Islet of Langerhans (tissue), 1 donor: ENCODE measurements at regions not wholly inside any gene's neighbourhood (a gene's known extent, or its start where the extent isn't known, plus 50 kb on each side); places are given as distances from the start of the nearest gene placed in this dataset.

Source experiments
- FAIRE-seq: peaks from one replicate; lab custom pipeline; 2011; peaks lifted over from hg19 to GRCh38; lab: Jason Lieb, UNC

GRCh38 chr4:155512817-155513216 lies 136.1 kb upstream of the MAP9 start:
- no peak for FAIRE-seq

DNA sequence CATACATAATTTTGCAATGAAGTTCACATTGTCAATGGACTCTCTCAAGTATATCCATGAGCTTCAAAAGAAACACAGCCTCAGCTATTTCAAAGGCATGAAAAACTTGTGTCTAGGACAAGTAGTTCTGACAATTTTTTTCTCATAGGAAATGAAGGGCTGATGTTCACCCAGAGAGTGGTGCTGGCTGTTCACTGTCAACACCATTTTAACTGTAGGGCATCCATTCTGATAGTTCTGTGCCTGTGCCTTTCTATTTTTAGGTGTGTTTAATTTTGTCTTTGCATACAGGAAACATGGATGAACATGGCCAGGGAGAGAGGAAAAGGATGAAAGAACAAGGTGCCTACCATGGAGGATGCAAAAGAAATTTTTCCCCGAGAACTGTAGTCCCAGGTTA lies 135.3 kb upstream of the MAP9 start:
- FAIRE-seq = no peak

GRCh38 chr4:155510771-155511170 lies 134.0 kb upstream of the MAP9 start:
- no peak for FAIRE-seq

DNA sequence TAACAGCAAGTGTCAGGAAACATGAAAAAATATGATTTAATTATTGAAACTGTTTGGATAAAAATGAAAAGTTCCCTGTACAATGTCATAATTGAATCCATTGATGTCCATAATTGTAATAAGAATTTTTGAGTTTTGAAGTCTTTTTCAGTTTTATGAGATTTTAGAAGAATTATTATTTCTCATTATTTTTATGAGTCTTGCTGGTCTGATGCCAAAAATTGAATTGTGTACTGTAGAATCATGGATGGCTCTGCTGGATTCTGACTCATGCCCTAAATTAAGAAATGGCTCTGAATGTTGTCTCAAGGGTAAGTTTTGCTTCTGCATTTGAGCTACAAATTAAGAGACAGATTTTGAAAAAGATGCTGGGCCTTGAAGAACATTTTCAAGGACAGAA lies 132.8 kb upstream of the MAP9 start:
- FAIRE-seq = peak; percentile 79

DNA sequence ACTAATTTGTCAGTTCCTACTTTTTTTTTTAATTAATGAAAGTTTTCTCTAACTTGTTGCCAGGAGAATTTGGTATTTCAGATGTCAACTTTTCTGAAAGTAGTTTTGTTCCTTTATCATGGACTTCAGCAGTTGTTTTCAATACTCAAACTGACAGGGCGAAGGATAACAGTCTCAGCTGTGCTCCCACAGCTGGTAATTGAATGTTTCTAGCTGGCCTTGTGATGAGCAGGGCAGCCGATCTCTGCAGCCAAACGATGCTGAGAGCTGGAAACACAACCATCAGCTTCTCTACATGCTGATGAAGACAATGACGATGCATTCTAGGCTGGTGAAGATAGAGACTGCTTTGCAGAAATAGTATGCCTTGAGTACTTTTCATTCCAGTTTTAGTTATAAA lies 130.0 kb upstream of the MAP9 start:
- no peak for FAIRE-seq

DNA sequence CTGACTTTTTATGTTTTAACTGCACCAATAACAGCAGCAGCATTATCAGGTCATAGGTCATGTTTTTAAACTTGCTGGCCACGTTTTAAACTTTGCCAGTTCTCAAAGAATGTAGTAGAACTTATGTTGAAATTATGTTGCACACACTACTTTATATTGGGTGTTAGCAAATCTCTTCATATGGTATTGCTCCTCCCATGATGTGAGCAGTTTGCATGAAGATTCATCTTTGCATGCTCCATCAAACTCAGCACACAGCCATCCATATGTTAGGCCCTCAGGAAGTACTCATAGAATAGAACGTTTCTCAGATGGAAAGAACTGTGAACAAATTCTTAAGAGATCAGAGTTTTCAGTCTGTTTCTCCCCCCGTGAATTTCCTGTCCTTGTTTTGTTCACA lies 128.6 kb upstream of the MAP9 start:
- FAIRE-seq = no peak

- no peak for FAIRE-seq
These were observed 120.5 kb upstream of the MAP9 start for GRCh38 chr4:155497306-155497705.

GRCh38 chr4:155496294-155496626 lies 119.5 kb upstream of the MAP9 start:
- no peak for FAIRE-seq

GRCh38 chr4:155495572-155496293 lies 119.0 kb upstream of the MAP9 start:
- FAIRE-seq = no peak

DNA sequence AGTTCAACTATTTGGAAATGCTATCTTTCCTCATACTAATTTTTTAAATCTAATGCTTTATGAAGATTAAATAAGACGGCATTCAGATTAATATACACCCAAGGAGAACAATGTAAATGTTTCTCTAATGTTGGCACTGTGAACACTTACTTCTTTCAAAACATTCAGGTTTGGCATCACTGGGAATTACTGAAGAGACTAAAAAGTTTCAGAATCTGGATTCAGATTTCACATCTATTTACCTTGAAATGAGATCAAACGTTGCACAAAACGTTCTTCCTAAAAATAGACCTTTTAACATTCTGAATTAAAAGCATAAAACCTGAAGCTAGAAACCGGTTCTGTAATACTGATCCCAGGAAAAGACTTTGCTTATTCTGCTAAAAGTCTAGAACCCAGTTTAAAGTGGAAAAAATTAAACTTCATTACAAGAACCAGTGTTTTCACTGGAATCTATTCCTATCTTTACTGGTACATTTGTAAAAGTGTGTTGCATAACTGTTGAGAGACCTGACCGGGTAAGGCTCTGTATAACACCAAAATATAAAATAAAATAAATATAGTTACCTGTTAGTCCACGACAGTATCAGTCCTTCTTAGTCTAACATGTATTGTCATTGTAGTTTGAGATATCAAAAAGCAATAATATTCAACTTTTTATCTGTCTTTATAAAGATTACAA lies 117.4 kb upstream of the MAP9 start:
- FAIRE-seq = no peak

- no peak for FAIRE-seq
These were observed 114.8 kb upstream of the MAP9 start for GRCh38 chr4:155491336-155492120.

- no peak for FAIRE-seq
These were observed 112.5 kb upstream of the MAP9 start for GRCh38 chr4:155489271-155489670.

DNA sequence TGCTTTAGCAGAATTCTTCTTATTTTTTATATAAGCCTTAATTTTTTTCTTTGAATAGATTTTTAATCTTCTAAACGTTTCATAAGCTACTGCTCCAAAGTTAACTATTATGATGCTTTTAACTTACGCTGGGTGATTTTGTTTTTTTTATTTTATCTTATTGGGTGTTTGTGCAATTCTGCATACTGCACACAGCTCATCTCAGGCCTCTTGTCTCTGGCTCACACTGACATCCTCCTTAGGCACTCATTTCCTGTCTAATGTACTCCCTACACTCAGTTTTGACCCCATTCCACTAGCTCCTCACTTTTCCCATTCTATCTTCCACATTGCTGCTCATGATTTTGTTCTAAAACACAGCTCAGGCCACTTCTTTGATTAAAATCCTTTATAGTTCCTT lies 111.9 kb upstream of the MAP9 start:
- no peak for FAIRE-seq

DNA sequence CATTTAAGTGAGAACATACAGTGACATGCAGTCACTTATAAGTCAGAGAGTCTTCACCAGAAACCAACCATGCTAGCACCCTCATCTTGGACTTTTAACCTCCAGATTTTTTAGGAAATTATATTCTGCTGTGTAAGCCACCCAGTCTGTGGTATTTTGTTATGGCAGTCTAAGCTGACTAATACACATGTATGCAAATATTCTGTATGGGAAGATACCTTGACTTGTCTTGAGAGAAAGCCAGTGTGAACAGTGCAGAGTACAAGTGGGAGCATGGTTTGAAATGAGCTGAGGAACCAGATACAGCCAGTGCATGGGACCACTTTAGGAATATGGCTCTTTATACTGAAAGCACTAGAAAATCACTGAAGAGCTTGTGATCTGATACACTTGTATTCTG lies 110.4 kb upstream of the MAP9 start:
- no peak for FAIRE-seq

- FAIRE-seq = no peak
These were observed 104.4 kb upstream of the MAP9 start for GRCh38 chr4:155481150-155481549.

- no peak for FAIRE-seq
These were observed 103.1 kb upstream of the MAP9 start for GRCh38 chr4:155479835-155480234.

DNA sequence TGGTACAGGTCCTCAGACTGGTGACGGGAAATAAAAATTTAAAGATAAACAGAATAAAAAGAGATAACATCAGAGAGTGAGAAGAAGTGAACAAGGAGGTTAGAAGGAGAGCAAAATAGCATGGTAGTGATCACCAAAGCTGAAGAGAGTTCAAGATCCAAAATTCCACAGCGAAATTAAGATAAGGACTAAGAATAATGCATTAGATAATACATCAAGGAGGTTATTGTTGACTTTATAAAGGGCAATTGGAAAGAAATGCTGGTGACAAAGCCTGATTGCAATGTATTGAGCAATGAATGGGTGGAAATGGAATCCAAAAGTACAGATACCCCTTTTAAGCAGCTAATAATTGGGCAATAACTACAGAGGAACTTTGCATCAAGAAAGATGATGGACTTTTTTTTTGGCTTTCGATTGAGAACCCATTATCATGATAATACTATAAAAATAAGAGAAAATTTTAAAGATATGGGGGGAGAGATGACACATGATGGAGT lies 101.6 kb upstream of the MAP9 start:
- no peak for FAIRE-seq

DNA sequence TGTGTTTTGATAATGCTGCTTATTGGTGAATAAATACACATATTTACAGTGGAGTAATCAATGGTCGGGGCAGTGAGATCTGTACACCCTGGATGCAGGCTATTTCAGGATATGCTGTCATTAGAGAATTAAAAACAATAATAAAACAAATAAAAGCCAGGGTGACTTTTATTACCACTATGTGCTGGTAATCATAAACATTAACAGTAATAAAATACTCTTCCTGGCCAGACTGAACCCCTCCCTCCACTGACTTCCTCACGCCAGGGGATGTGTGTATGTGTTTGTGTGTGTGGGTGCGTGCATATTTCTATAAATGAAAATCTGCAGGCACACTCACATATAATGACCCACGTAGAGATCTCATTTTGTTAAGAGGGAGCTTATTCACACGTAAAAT lies 98.0 kb upstream of the MAP9 start:
- no peak for FAIRE-seq

GRCh38 chr4:155473420-155474095 lies 96.8 kb upstream of the MAP9 start:
- peak; percentile 38 for FAIRE-seq

- no peak for FAIRE-seq
These were observed 91.5 kb upstream of the MAP9 start for GRCh38 chr4:155468282-155468681.

GRCh38 chr4:155450676-155451075 lies 73.9 kb upstream of the MAP9 start:
- FAIRE-seq = no peak

GRCh38 chr4:155445306-155445705 lies 68.5 kb upstream of the MAP9 start:
- FAIRE-seq = peak; percentile 49

- FAIRE-seq = no peak
These were observed 68.0 kb upstream of the MAP9 start for GRCh38 chr4:155444721-155445120.
